ENCODE measurements at regions not wholly inside any gene's neighbourhood (a gene's known extent, or its start where the extent isn't known, plus 50 kb on each side); places are given as distances from the start of the nearest gene placed in this dataset.

DNA sequence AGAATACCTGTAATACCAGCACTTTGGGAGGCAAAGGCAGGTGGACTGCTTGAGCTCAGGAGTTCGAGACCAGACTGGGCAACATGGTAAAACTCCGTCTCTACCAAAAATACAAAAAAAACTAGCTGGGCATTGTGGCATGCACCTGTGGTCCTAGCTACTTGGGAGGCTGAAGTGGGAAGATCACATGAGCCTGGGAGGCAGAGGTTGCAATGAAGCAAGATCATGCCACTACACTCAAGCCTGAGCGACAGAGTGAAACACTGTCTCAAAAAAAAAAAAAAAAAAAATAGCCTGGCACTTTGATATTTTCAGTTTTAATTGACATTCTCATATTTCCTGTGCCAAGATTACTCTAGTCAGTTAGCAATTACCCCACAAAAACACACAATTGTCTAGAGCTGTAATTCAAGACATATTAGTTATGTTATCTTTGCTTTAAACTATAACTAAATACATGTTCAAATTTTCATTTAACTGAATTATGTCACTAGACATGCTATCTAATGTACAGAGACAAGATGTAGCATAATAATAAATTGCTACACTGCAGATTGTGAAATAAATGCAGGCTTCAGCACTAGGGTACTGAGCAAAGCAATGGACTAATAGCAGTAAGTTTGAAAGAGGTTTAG is 378.2 kb upstream of the GRAMD2B start:
- DNase-seq (ENCODE audit: low read depth, low spot score) = no peak
- POLR2A ChIA-PET = no interaction called here
- H3K4me3 ChIP-seq (ENCODE audit: low read depth, low read length) = no peak overlapping the region
- CTCF ChIA-PET = no interaction called here
- TF ChIP-seq CTCF (IDR thresholded peaks at IDR 0.05; ENCODE audit: insufficient read depth, low read length, missing control alignments) = no peak

DNA sequence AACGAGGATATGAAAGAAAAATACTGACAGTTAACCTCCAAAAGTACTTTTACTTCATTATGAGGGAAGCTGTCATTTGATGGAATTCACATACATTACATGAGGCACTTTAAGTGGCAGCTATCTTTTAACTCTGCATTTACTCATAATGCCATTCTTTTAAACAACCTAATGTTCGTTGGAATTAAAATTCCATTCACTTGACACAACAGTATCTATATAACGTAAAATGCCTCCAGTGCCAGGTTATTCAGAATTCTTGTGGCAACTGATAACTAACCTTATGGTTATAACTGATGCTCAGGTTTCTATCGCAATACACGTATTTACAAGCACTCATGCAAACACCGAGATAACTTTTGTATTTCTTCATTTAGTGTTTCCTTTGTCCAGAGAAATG is 376.9 kb upstream of the GRAMD2B start:
- ChIA-PET CTCF (no interaction called here), POLR2A (no interaction called here)
- no peak for DNase-seq (ENCODE audit: low read depth, low spot score)
- no peak overlapping the region for H3K4me3 ChIP-seq (ENCODE audit: low read depth, low read length)
- TF ChIP-seq CTCF (IDR thresholded peaks at IDR 0.05; ENCODE audit: insufficient read depth, low read length, missing control alignments) = no peak

DNA sequence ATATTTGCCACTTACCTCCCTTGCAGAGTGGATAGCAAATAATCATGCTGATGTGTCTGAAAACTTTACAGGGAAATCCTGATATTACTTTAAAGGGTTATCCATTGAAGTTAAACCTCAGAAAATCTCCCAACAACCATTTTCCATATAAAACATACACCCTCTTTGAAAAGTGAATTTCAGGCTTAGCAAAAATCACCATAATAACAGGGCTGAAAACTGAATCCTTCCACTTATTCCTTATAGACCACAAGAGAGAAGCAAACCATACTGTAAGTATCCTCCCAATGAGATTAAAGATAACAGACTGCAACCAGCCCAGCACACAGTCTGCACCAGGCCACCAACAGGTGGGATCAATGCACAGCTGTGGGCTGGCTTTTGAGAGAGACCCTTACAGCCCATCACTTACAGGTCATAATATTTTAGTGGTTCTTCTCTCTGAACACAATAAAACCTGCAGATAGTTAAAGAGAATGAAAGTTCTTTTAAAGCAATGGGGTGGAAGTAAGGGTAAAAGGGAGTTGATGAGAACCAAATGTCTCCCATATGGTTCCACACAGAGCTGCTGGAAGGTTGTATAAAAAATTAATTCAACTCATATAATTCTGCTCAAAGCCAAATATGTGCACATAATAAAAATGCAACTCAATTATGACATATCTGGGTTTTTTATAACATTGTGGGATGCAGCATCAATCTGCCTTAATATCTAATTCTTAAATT is 376.2 kb upstream of the GRAMD2B start:
- H3K4me3 ChIP-seq (ENCODE audit: low read depth, low read length) = no peak overlapping the region
- TF ChIP-seq CTCF (IDR thresholded peaks at IDR 0.05; ENCODE audit: insufficient read depth, low read length, missing control alignments) = no peak
- no peak for DNase-seq (ENCODE audit: low read depth, low spot score)
- ChIA-PET CTCF (no interaction called here), POLR2A (no interaction called here)

DNA sequence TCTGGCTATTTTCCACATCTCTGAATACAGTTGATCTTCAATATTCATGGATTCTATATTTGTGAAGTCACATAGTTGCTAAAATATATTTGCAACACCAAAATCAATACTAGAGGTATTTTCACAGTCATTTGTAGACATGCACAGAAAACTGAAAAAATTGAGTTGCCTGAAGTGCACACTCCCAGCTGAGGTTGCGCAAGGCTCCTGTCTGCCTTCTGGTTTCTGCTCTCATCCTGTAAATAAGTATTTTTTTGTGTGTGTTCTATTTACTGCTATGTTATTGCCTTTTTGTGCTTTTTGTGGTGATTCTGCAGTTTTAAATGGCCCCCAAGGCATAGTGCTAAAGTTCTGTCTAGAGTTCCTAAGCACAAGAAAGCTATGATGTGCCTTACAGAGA is 371.1 kb upstream of the GRAMD2B start:
- no peak for TF ChIP-seq CTCF (IDR thresholded peaks at IDR 0.05; ENCODE audit: insufficient read depth, low read length, missing control alignments)
- H3K4me3 ChIP-seq (ENCODE audit: low read depth, low read length) = no peak overlapping the region
- no peak for DNase-seq (ENCODE audit: low read depth, low spot score)
- POLR2A ChIA-PET = no interaction called here
- CTCF ChIA-PET = no interaction called here

GRCh38 chr5:126052791-126053190 is 370.4 kb upstream of the GRAMD2B start:
- no peak overlapping the region for H3K4me3 ChIP-seq (ENCODE audit: low read depth, low read length)
- ChIA-PET CTCF (no interaction called here), POLR2A (no interaction called here)
- no peak for TF ChIP-seq CTCF (IDR thresholded peaks at IDR 0.05; ENCODE audit: insufficient read depth, low read length, missing control alignments)
- DNase-seq (ENCODE audit: low read depth, low spot score) = no peak

- no peak for TF ChIP-seq CTCF (IDR thresholded peaks at IDR 0.05; ENCODE audit: insufficient read depth, low read length, missing control alignments)
- ChIA-PET CTCF (no interaction called here), POLR2A (no interaction called here)
- no peak for DNase-seq (ENCODE audit: low read depth, low spot score)
- H3K4me3 ChIP-seq (ENCODE audit: low read depth, low read length) = no peak overlapping the region
Observed at GRCh38 chr5:126053630-126054029, 369.6 kb upstream of the GRAMD2B start.
